Breast epithelium (tissue), 4 donors: ENCODE measurements at regions not wholly inside any gene's neighbourhood (a gene's known extent, or its start where the extent isn't known, plus 50 kb on each side); places are given as distances from the start of the nearest gene placed in this dataset.

Experiments
- DNase-seq, 2 donors: peaks; one replicate each; pipeline ENCODE4 v3.0.0-alpha.2; 2019; ENCODE audit warnings: low spot score in 2 of 2
- H3K27ac ChIP-seq, 2 donors: fragments of 200-600 bp; sonication (generic) in 1 of 2; one replicate each; pipeline ENCODE4 v1.5.1; 2016 to 2019; ENCODE audit warnings: mild to moderate bottlenecking in 1 of 2
- H3K27me3 ChIP-seq, 2 donors: fragments of 200-600 bp; sonication (generic) in 1 of 2; one replicate each; pipeline versions ENCODE4 v1.5.1 to v1.6.0; 2017 to 2019; ENCODE audit warnings: control low read depth in 1 of 2, mild to moderate bottlenecking in 1 of 2
- H3K36me3 ChIP-seq: fragments of 200-600 bp; one replicate; pipeline ENCODE4 v1.5.1; 2019
- H3K4me1 ChIP-seq, 2 donors: fragments of 200-600 bp; sonication (generic); one replicate each; pipeline ENCODE4 v1.5.1; 2016 to 2019; ENCODE audit warnings: control low read depth in 1 of 2
- H3K4me3 ChIP-seq, 3 donors: fragments of 200-600 bp; sonication (generic); 1 replicate in 2 of 3; 2 replicates in 1 of 3; pipeline ENCODE4 v1.5.1; 2016 to 2019; ENCODE audit warnings: mild to moderate bottlenecking in 3 of 3, moderate library complexity in 2 of 3
- H3K9me3 ChIP-seq, 2 donors: fragments of 200-600 bp; sonication (generic) in 1 of 2; one replicate each; pipeline ENCODE4 v1.5.1; 2016 to 2019; ENCODE audit warnings: control low read depth in 1 of 2
- POLR2A ChIP-seq: fragments of 450-650 bp; IDR thresholded peaks from one replicate; pipeline ENCODE4 v1.6.1; 2016; ENCODE audit warnings: antibody characterized with exemption, mild to moderate bottlenecking, moderate library complexity
- POLR2AphosphoS5 ChIP-seq, 3 donors: sonication (generic); formaldehyde crosslinking; IDR thresholded peaks; one replicate each; pipeline ENCODE4 v1.6.1; 2017; ENCODE audit warnings: antibody characterized with exemption in 3 of 3
- intact Hi-C: fragments of 100-400 bp; cut with DNase I; formaldehyde crosslinking; loops from one replicate; pipeline ENCODE4 v1.15.1; 2023; ENCODE audit warnings: low total_unique reads
- TF ChIP-seq, protein P1 (sequence below), 3 donors: fragments of 450-650 bp; IDR thresholded peaks; one replicate each; pipeline ENCODE4 v1.5.1; 2016 to 2017; ENCODE audit warnings: antibody characterized with exemption in 3 of 3, mild to moderate bottlenecking in 3 of 3, moderate library complexity in 3 of 3

DNA sequence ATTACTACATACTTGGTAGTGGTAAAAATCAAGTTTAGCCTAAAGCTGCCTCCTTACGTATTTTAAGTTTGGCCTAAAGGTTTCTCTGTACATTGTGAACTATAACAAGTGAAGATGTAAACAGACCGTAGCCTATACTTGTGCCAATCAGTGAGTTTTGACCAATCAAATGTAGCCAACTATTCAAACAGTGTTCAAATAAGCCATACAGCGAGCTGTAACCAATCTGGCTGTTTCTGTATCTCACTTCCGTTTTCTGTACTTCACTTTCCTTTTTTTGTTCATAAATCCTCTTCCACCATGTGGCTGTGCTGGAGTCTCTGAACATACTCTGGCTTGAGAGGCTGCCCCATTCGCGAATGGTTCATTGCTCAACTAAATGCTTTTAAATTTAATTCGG is 2504.6 kb downstream of the PCDH9 start:
- intact Hi-C loops: no loop called here
- TF ChIP-seq, protein P1, sequence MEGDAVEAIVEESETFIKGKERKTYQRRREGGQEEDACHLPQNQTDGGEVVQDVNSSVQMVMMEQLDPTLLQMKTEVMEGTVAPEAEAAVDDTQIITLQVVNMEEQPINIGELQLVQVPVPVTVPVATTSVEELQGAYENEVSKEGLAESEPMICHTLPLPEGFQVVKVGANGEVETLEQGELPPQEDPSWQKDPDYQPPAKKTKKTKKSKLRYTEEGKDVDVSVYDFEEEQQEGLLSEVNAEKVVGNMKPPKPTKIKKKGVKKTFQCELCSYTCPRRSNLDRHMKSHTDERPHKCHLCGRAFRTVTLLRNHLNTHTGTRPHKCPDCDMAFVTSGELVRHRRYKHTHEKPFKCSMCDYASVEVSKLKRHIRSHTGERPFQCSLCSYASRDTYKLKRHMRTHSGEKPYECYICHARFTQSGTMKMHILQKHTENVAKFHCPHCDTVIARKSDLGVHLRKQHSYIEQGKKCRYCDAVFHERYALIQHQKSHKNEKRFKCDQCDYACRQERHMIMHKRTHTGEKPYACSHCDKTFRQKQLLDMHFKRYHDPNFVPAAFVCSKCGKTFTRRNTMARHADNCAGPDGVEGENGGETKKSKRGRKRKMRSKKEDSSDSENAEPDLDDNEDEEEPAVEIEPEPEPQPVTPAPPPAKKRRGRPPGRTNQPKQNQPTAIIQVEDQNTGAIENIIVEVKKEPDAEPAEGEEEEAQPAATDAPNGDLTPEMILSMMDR (IDR thresholded peaks at IDR 0.05): no peak
- no peak for TF ChIP-seq POLR2A
- no peak for TF ChIP-seq POLR2AphosphoS5 (IDR thresholded peaks at IDR 0.05)
- no peaks in the 10 kb centered on the region for H3K9me3 ChIP-seq

DNA sequence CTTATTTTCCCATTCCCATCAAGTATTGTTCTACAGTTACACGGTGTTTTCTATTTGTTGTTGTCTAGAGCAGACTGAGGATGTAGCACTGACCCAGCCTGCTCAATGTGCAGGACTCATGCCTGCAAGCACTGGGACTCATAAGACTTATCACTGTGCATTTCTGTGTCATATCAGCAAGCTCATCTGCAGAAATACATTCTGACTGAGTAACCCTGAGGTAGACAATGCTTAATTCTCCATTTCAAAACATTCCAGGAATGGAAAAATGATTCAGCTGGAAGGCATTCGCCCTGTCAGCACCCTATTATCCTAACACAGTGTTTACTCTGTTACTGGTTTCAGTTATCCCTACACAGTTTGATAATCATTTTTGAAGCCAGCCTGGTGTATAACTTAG is 2506.4 kb downstream of the PCDH9 start:
- H3K36me3 ChIP-seq: no peaks in the 10 kb centered on the region
- H3K4me3 ChIP-seq: no peak overlapping the region
- intact Hi-C loops: no loop called here
- H3K4me1 ChIP-seq: no peaks in the 10 kb centered on the region
- TF ChIP-seq, protein P1 (IDR thresholded peaks at IDR 0.05): no peak
- no peak for TF ChIP-seq POLR2AphosphoS5 (IDR thresholded peaks at IDR 0.05)
- no peak for TF ChIP-seq POLR2A
- H3K27me3 ChIP-seq: no peaks in the 10 kb centered on the region
- H3K27ac ChIP-seq: no peak overlapping the region
- no peak for DNase-seq
- H3K9me3 ChIP-seq: no peaks in the 10 kb centered on the region

More for the DNA sequence above, 2504.6 kb downstream of the PCDH9 start:
- no peak for DNase-seq
- Histone ChIP-seq H3K27me3 (no peaks in the 10 kb centered on the region), H3K36me3 (no peaks in the 10 kb centered on the region), H3K27ac (no peak overlapping the region), H3K4me1 (no peaks in the 10 kb centered on the region), H3K4me3 (no peak overlapping the region)

DNA sequence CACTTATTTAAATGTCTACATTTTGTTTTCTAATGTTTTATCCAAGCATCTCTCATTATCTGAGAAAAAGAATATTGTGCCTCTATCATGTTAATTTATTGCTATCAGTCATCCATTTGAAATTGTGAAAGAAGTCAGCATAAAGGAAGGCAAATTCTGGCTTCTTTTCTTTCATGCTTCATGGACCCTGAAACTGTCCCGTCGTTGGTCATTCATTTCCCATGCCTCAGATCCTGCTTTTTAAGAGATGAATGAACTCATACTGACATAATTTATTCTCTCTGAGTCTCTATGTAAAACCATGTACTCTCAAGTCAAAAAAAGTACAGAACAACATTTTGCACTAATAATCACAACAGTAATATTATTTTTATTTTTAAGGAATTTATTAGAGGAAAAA is 2512.0 kb downstream of the PCDH9 start:
- Histone ChIP-seq H3K27ac (no peak overlapping the region), H3K27me3 (no peaks in the 10 kb centered on the region), H3K36me3 (no peaks in the 10 kb centered on the region), H3K4me3 (no peak overlapping the region), H3K9me3 (no peaks in the 10 kb centered on the region), H3K4me1 (no peaks in the 10 kb centered on the region)
- no peak for DNase-seq
- intact Hi-C loops: no loop called here
- TF ChIP-seq POLR2A (no peak), POLR2AphosphoS5 (IDR thresholded peaks at IDR 0.05) (no peak)
- TF ChIP-seq, protein P1 (IDR thresholded peaks at IDR 0.05): no peak

DNA sequence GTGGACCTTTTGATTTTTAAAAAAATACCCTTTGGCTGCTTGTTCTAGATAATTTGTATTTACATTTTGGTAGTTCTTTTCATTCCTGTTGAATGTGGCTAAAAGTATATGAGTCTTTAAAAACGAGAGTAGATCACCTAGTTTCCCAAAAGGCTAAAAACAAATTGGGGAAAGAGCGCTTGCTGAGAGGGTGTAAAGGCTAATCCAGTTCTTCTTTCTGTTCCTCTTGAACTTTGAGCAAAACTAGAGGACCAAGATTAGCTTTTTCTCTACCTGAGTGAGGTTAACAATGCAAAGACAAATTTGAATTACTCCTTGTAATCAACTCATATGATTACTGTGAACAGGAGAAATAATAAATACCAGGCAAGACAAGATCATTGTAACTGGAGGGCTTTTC is 2513.2 kb downstream of the PCDH9 start:
- no peak for DNase-seq
- TF ChIP-seq, protein P1 (IDR thresholded peaks at IDR 0.05): no peak
- TF ChIP-seq POLR2AphosphoS5 (IDR thresholded peaks at IDR 0.05) (no peak), POLR2A (no peak)
- no peaks in the 10 kb centered on the region for H3K9me3 ChIP-seq
- no peaks in the 10 kb centered on the region for H3K36me3 ChIP-seq
- intact Hi-C loops: no loop called here
- H3K4me3 ChIP-seq: no peak overlapping the region
- no peaks in the 10 kb centered on the region for H3K27me3 ChIP-seq
- H3K4me1 ChIP-seq: no peaks in the 10 kb centered on the region
- no peak overlapping the region for H3K27ac ChIP-seq

DNA sequence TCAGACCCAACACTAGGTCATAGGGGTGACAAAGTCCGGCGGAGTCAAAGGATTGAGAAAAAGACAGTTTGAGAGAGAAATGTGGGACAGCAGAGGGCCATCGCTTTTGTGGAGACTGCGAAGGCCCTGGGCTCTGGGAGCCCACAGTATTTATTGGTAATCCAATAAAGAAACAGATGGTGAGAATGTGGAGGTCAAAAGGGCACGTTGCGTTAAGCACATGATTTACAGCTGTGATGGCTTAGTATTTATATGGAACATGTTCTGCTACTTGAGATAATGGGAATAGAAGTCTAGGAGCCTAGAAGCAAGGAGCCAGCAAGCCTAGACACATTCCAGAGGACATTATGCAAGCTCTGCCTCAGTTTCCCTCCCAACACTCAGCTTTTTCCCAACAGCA is 2521.1 kb downstream of the PCDH9 start:
- Histone ChIP-seq H3K9me3 (no peaks in the 10 kb centered on the region), H3K4me1 (no peaks in the 10 kb centered on the region), H3K27ac (no peak overlapping the region), H3K4me3 (no peak overlapping the region), H3K27me3 (no peaks in the 10 kb centered on the region), H3K36me3 (no peaks in the 10 kb centered on the region)
- TF ChIP-seq, protein P1 (IDR thresholded peaks at IDR 0.05): no peak
- TF ChIP-seq POLR2AphosphoS5 (IDR thresholded peaks at IDR 0.05) (no peak), POLR2A (no peak)
- intact Hi-C loops: loop anchor here (5.0 kb wide), 1 partner anchor 487 kb away; no protein-coding TSS in a partner anchor
- no peak for DNase-seq
